SU-DHL-6 (cell line): ENCODE measurements at regions not wholly inside any gene's neighbourhood (a gene's known extent, or its start where the extent isn't known, plus 50 kb on each side); places are given as distances from the start of the nearest gene placed in this dataset.

Experiments
- H2AFZ ChIP-seq: fragments of 200-600 bp; sonication (generic); 2 replicates; pipeline ENCODE4 v1.6.1; 2014; ENCODE audit warnings: low read depth, mild to moderate bottlenecking, moderate library complexity, mixed read lengths, antibody characterized with exemption, low read length; ENCODE audit not compliant: severe bottlenecking
- H3F3A ChIP-seq: fragments of 200-600 bp; shearing (Covaris generic); 2 replicates; pipeline ENCODE4 v1.6.0; 2016; ENCODE audit warnings: antibody characterized with exemption, mild to moderate bottlenecking; ENCODE audit not compliant: insufficient read depth
- H3K27ac ChIP-seq: fragments of 200-600 bp; sonication (generic); 2 replicates; pipeline ENCODE4 v1.5.1; 2016; ENCODE audit warnings: low read depth, mild to moderate bottlenecking, low read length, moderate library complexity, mixed read lengths
- H3K27me3 ChIP-seq: fragments of 200-600 bp; sonication (generic), shearing (Covaris generic); 2 replicates; pipeline ENCODE4 v1.6.0; 2014; ENCODE audit warnings: mild to moderate bottlenecking, low read length
- H3K36me3 ChIP-seq: fragments of 200-600 bp; sonication (generic); 2 replicates; pipeline ENCODE4 v1.6.1; 2014; ENCODE audit warnings: mild to moderate bottlenecking, low read length, mixed read lengths
- H3K4me2 ChIP-seq: fragments of 300-600, 200-600 bp; shearing (Covaris generic), sonication (generic); 2 replicates; pipeline ENCODE4 v1.6.0; 2014; ENCODE audit warnings: low read length, low read depth, mild to moderate bottlenecking; ENCODE audit not compliant: poor library complexity, severe bottlenecking
- H3K4me3 ChIP-seq: fragments of 200-600 bp; sonication (generic); 2 replicates; pipeline ENCODE4 v1.5.1; 2014; ENCODE audit warnings: antibody characterized with exemption, low read length, mild to moderate bottlenecking, mixed read lengths; ENCODE audit not compliant: insufficient read depth, poor library complexity, severe bottlenecking
- H3K79me2 ChIP-seq: fragments of 200-600 bp; sonication (generic); 2 replicates; pipeline ENCODE4 v1.6.1; 2014; ENCODE audit warnings: mild to moderate bottlenecking, low read length, moderate library complexity; ENCODE audit not compliant: insufficient read depth
- H3K9ac ChIP-seq: fragments of 200-600 bp; sonication (generic); 2 replicates; pipeline ENCODE4 v1.7.0; 2014; ENCODE audit warnings: mild to moderate bottlenecking, low read length
- H3K9me2 ChIP-seq: fragments of 200-600 bp; sonication (generic); replicated peaks from 2 replicates; pipeline ENCODE4 v1.6.1; 2014; ENCODE audit warnings: low read length; ENCODE audit not compliant: insufficient read depth
- H3K9me3 ChIP-seq: fragments of 200-600 bp; sonication (generic); 2 replicates; pipeline ENCODE4 v1.6.1; 2014; ENCODE audit warnings: low read length, mixed read lengths; ENCODE audit not compliant: insufficient read depth
- H4K20me1 ChIP-seq: fragments of 200-600 bp; sonication (generic); 2 replicates; pipeline ENCODE4 v1.6.1; 2014; ENCODE audit warnings: low read depth, mild to moderate bottlenecking, antibody characterized with exemption, low read length, moderate library complexity, mixed read lengths
- EZH2phosphoT487 ChIP-seq: fragments of 200-600 bp; sonication (generic), shearing (Covaris generic); conservative IDR thresholded peaks from 2 replicates; pipeline ENCODE4 v1.6.1; 2018; ENCODE audit warnings: mild to moderate bottlenecking, antibody characterized with exemption, low read length, moderate library complexity, mixed read lengths
- TF ChIP-seq, protein P1 (sequence below): fragments of 200-600 bp; sonication (generic); IDR thresholded peaks from one replicate; pipeline ENCODE4 v1.5.1; 2017; ENCODE audit warnings: antibody characterized with exemption, mild to moderate bottlenecking, low read length, moderate library complexity; ENCODE audit not compliant: insufficient read depth, poor library complexity, severe bottlenecking

DNA sequence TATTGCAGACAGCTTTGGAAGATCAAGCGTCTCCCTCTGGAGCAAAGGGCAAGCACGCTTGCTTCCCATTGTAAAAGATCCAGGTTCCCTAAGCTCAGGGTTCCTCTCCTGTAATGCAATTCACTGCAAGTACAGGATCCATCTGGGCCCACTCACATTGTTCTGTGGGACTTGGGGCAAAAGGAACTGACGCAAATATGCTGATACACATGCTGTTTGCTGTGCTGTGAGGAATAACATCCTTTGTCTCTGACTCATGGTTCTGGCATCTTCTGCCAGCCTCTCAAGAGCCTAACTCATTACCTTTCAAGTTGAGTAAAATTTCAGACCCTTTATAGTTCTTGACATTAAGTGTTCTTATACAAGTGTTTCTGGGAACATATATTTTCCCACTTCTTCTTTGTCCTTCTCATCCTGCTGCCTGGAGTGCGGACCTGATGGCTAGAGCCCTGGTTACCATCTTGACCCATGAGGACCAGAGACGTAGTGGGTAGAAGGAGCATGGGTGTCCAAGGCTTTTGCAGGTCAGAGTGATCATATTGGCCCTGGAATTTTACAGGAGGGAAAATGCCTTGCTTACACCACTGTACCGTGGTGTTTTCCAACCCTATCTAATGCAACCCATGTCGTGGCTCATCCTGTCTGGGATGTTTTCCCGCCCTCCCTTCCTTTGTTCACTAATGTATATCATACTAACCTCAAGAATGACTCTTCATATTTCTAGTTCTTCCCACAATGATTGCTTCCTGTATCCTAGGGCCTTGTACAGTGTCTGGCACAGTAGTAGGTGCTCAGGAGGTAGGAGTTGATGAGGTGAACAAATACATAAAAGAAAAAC, 145.7 kb upstream of the GLI2 start:
- no peak overlapping the region for H2AFZ ChIP-seq
- H3K9ac ChIP-seq = no peak overlapping the region
- H3K79me2 ChIP-seq = no peaks in the 10 kb centered on the region
- H4K20me1 ChIP-seq = no peaks in the 10 kb centered on the region
- no peaks in the 10 kb centered on the region for H3K9me2 ChIP-seq
- no peaks in the 10 kb centered on the region for H3K27me3 ChIP-seq
- H3K27ac ChIP-seq = no peak overlapping the region
- H3K4me3 ChIP-seq = no peak overlapping the region
- H3K9me3 ChIP-seq = no peaks in the 10 kb centered on the region
- no peaks in the 10 kb centered on the region for H3F3A ChIP-seq
- no peaks in the 10 kb centered on the region for H3K36me3 ChIP-seq
- no peak for TF ChIP-seq EZH2phosphoT487
- TF ChIP-seq, protein P1, sequence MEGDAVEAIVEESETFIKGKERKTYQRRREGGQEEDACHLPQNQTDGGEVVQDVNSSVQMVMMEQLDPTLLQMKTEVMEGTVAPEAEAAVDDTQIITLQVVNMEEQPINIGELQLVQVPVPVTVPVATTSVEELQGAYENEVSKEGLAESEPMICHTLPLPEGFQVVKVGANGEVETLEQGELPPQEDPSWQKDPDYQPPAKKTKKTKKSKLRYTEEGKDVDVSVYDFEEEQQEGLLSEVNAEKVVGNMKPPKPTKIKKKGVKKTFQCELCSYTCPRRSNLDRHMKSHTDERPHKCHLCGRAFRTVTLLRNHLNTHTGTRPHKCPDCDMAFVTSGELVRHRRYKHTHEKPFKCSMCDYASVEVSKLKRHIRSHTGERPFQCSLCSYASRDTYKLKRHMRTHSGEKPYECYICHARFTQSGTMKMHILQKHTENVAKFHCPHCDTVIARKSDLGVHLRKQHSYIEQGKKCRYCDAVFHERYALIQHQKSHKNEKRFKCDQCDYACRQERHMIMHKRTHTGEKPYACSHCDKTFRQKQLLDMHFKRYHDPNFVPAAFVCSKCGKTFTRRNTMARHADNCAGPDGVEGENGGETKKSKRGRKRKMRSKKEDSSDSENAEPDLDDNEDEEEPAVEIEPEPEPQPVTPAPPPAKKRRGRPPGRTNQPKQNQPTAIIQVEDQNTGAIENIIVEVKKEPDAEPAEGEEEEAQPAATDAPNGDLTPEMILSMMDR = no peak
- H3K4me2 ChIP-seq = no peak overlapping the region

DNA sequence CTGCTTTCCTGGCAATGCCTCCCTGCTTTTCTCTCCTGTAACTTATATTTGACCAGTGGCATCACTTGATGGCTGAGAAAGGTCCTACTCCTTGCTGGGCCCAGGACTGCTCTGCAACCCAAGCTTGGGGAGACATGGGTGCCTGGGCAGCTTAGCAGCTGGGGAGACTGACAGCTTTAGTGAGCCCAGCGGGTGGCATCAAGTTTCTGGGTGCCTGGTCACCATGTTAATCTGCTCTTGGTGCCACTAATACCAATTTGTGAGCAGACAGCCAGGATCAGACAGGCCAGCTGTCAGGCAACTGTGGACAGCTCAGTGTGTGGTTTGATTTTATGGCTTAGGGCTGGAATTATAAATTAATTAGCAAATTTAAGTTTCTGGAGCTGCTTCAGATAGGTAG, 144.8 kb upstream of the GLI2 start:
- TF ChIP-seq EZH2phosphoT487 = no peak
- TF ChIP-seq, protein P1 = no peak
- Histone ChIP-seq H3K79me2 (no peaks in the 10 kb centered on the region), H3F3A (no peaks in the 10 kb centered on the region), H3K9me3 (no peaks in the 10 kb centered on the region), H2AFZ (no peak overlapping the region), H3K36me3 (no peaks in the 10 kb centered on the region), H3K4me3 (no peak overlapping the region), H3K4me2 (no peak overlapping the region), H3K9me2 (no peaks in the 10 kb centered on the region), H4K20me1 (no peaks in the 10 kb centered on the region), H3K9ac (no peak overlapping the region), H3K27ac (no peak overlapping the region), H3K27me3 (no peaks in the 10 kb centered on the region)

DNA sequence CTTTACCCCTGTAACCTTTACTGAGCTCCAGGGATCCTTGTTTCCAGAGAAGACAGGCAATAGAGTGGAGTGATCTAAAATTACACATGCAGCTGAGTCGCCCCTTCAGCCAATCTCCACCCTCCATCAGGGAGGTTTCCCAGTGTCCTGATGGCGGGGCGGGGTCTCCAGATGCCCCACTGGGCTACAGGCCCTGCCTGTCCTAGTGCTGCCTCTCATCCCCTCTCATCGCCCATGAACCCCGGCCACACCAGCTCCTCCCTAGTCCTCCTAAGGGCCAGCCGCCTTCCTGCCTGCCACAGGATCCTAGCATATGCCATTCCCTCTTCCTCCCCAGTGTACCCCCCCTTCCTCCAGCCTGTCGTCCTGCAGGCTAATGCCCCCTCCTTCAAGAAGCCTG, 144.1 kb upstream of the GLI2 start:
- Histone ChIP-seq H3K27ac (no peak overlapping the region), H3K4me2 (no peak overlapping the region), H2AFZ (no peak overlapping the region), H3K4me3 (no peak overlapping the region), H4K20me1 (no peaks in the 10 kb centered on the region), H3K9me3 (no peaks in the 10 kb centered on the region), H3K9me2 (no peaks in the 10 kb centered on the region), H3K36me3 (no peaks in the 10 kb centered on the region), H3K27me3 (no peaks in the 10 kb centered on the region), H3F3A (no peaks in the 10 kb centered on the region), H3K79me2 (no peaks in the 10 kb centered on the region), H3K9ac (no peak overlapping the region)
- no peak for TF ChIP-seq EZH2phosphoT487
- TF ChIP-seq, protein P1 = no peak
